IPS-NIHi11 (cell line): ENCODE measurements at regions not wholly inside any gene's neighbourhood (a gene's known extent, or its start where the extent isn't known, plus 50 kb on each side); places are given as distances from the start of the nearest gene placed in this dataset.
"Not testable (repeated sequence)": the region's sequence is repeated elsewhere in the genome, so short reads cannot be mapped to it uniquely, and the experiment has no call there.

Source experiments
- DNase-seq: peaks from one replicate; pipeline ENCODE4 v3.0.0; 2012; ENCODE audit warnings: mixed read lengths, low spot score

DNA sequence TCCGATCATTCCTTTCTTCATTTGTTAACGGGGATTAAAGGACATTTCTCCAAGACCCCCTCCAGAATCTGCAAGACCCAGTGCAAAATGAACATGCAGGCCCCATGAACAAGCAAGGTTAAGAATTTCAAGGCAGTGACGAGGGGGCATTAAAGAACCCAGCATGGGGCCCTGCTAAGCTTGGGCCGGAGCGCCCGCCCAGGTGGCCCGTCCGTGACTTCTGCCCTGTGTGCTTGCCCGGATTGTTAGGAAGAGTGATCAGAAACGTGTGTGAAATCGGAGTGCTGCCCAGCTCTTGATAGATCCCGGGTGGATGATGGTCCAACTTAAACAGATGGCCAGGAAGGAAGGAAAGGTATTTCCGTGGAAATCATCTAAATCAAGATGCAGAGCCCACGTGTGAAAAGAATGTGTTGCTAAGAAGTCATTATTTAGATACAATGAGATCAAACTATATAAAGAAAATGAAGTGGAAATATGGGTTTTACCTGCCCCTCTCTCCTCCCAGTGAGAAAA lies 213.6 kb downstream of the KLF6 start:
- DNase-seq: no peak

DNA sequence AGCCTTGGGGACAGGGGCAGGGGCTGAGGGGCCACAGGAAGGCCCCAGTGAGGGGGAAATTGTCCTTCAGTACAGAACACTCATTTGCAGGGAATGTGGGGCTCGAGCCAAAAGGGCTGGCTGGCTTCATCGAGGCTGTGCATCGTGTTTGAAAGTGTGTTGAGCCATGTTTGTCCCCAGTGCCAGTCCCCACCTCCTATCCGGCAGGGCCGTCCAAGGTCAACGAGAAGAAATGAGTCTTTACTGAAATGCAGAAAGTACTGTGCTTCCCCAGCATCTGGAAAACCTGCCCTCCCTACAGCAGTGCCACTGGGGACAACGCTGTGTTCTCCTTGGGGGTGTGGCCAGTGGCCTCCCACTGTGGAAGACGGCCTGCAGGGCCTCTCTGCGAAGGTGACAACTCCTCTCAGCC lies 214.1 kb downstream of the KLF6 start:
- no peak for DNase-seq

- no peak for DNase-seq
Measured at GRCh38 chr10:3570131-3570729, 214.8 kb downstream of the KLF6 start.

- DNase-seq: no peak
Measured at GRCh38 chr10:3568983-3569382, 216.0 kb downstream of the KLF6 start.

DNA sequence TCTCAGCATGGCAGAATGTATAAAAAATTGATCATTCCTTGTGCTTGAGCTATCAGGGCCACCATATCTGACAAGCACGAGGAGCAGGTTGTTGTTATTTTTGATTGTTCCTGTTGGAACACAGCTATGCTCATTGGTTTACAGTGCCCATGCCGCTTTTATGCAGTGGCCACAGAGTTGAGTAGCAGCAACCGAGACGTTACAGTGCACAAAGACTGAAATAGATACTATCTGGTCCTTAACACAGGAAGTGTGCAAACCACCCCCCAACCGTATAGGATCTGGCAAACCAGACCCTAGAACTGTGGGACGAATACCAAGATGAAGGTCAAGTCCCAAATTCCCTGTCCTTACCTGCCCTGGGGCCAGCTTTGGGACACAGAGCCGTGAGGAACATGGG lies 216.6 kb downstream of the KLF6 start:
- no peak for DNase-seq

GRCh38 chr10:3567291-3567963 lies 217.6 kb downstream of the KLF6 start:
- DNase-seq: no peak

GRCh38 chr10:3566627-3567026 lies 218.4 kb downstream of the KLF6 start:
- DNase-seq: no peak

DNA sequence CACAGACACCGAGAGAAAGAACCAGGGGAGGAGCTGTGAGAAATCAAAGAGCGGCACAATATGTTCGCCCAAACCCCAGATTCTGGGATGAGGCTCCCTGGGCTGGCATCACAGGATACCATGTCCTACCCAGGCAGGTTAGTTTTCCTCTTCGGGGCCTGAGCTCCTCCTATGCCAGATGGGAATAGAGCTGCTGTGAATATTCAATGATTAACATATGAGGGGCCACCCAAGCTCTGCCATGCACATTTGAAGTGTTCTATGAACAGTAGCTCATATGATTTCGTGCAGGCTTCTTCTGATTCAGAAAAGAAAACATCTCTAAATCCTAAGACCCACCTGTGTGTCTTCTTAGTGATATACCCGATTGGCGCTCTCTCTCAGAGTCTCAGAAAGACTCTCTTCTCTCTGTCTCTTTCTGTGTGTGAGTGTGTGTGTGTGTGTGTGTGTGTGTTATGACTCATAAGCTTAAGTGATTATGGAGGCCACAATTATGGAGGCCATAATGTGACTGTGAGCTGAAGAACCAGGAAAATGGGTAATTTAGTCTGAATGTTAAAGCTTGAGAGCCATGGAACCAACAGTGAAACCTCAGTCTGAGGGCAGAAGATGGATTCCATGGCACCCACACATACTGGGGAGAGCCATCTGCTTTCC lies 220.5 kb downstream of the KLF6 start:
- DNase-seq: no peak

DNA sequence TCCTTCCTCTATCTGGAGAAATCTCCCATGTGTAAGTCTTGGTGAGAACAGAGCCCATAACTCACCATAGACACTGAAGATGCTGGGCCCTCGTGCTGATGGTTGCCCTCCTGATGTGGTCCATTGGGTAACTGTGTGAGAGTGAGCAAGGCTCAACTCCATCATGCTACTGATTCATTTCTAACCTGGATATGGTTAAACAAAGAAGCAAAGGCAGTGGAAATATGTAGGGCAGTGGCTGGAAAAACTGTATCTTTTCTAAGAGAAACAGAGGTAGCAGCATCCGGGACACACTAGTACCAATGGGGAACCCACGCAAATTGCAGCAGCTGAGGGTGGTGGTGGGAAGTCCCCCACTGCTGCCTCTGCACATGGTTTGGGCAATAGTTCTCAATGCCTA lies 221.7 kb downstream of the KLF6 start:
- DNase-seq: no peak

DNA sequence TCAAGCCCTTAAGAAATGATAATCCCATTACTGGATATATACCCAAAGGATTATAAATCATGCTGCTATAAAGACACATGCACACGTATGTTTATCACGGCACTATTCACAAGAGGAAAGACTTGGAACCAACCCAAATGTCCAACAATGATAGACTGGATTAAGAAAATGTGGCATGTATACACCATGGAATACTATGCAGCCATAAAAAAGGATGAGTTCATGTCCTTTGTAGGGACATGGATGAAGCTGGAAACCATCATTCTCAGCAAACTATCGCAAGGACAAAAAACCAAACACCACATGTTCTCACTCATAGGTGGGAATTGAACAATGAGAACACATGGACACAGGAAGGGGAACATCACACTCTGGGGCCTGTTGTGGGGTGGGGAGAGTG lies 224.4 kb downstream of the KLF6 start:
- not testable (repeated sequence) for DNase-seq

- DNase-seq: no peak
Measured at GRCh38 chr10:3559527-3559926, 225.5 kb downstream of the KLF6 start.

- DNase-seq: no peak
Measured at GRCh38 chr10:3559011-3559410, 226.0 kb downstream of the KLF6 start.

DNA sequence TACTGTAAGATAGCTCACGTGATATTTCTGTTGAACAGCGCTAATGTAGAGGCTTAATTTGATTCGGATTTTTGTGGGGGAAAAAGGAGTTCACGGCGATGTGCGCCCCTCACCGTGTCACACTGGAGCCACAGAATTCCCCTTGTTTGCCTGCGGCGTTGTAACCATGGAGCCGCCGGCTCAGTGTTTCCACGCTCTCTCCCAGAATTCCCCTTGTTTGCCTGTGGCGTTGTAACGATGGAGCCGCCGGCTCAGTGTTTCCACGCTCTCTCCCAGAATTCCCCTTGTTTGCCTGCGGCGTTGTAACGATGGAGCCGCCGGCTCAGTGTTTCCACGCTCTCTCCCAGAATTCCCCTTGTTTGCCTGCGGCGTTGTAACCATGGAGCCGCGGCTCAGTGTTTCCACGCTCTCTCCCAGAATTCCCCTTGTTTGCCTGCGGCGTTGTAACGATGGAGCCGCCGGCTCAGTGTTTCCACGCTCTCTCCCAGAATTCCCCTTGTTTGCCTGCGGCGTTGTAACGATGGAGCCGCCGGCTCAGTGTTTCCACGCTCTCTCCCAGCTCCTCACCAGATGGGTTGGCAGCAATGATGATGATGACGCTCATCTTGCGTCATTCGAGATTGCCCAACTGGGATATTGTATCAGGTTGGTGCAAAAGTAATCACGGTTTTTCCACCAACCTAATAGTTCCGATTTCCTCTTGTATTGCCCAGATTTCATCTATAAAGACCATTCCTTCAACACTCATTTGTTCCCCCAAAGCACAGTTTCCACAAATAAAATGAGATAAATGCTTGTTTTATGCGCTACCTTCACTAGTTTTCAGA lies 228.6 kb downstream of the KLF6 start:
- DNase-seq: not testable (repeated sequence)

DNA sequence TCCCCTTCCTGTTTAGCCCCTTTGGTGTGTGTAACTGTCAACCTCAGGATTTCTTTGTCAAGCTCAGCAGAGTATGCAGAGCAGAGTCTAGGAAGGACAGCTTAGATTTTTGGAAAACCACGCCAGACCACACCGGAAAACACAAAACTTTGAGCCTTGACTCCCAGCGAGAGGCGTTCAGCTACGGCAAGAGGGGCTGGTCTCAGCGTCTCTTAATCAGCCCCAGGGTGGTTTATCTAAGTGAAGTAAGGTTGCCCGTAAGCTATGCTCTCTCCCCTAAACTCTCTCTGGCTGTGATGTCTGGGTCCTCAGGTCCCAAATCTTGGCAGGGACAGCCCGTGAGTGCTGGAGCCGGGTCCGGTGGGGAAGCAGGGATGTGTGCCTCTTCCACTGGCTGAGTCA lies 230.9 kb downstream of the KLF6 start:
- DNase-seq: no peak

GRCh38 chr10:3552281-3552680 lies 232.7 kb downstream of the KLF6 start:
- no peak for DNase-seq

GRCh38 chr10:3551761-3552160 lies 233.2 kb downstream of the KLF6 start:
- DNase-seq: no peak

DNA sequence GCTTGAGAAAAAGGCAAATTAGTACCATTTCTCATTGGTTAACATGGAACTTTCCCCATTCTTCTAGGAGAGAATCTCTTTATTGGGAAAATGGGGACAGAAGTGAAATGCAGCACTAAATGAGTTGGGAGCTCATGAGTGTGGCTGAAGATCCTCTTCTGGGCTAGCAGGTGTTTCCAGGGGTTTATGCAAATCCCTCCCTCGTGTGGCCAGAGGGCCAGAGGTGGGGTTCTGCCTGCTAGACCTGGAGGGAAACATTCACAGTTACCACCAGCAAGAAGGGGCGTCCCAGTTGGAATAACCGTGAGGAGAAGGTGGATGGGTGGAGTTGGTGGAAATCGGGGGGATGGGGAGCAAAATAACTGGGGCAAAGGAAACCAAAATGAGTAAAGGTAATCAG lies 235.9 kb downstream of the KLF6 start:
- DNase-seq: no peak

GRCh38 chr10:3548702-3549101 lies 236.3 kb downstream of the KLF6 start:
- no peak for DNase-seq

DNA sequence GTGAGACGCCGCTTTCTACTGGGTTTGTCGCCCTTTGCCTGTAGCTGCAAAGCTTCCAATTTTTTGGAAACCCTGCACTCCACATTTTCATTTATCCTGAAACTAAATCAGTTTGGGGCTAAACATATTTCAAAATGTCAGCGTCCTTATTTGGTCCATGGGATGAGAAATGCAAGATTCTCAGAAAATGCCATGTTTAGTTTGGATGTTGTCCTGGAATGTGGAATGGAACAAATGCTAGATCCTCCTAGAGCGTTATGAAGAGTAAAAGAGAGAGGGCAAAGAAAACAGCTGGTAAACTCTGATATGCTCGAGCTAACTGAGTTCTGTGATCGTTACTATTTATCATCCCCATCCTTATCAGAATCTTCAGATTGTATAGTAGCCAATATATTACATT lies 236.9 kb downstream of the KLF6 start:
- DNase-seq: no peak

GRCh38 chr10:3544561-3544960 lies 240.4 kb downstream of the KLF6 start:
- DNase-seq: no peak

DNA sequence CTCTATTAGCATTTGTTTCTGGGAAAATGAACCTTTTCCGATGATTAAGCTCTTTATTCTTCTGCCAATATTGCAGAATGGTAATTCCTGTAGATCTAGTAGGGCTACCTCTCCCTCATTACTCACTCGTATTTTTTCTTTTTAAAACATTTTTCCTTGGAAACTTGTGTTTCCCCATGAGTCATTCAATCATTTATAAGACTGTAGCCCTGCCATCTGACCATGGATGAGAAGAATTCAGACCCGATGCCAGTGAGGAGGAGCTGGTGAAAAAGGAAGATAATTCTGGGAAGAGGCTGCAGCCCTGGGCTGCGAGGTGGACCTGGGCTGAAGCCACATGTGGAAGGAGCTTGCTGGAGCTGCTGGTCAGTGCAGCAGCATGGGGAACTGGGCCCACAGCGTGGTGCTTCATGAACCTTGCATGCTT lies 242.8 kb downstream of the KLF6 start:
- DNase-seq: no peak

DNA sequence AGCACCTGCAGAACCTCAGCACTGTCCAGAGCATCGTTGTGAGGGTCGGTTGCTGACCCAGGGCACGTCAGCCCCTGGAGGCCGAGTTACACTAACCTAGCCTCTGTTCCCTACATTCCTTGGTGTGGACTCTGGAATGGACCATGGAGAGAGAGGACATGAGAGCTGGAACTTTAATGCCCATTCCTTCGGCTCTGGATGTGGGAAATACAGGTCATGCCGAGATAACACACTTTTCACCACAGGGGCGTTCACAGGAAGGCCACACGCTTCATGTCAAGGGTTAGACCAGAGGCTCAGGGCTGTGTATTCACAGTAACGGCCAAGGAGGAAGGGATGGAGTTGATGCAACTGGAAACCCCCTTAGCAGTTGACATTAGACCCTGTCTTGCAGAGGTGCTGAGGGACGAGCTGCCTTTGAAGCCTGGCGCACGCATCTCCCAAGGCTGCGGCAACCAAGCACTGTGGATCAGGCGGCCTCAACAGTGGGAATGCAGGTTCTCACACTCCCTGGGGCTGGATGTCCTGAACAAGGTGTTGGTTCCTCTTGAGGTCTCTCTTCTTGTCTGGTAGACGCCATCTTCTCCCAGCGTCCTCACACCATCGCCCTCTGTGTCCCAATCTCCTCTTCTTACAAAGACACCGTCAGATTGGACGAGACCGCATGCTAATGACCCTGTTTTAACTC lies 245.2 kb downstream of the KLF6 start:
- DNase-seq: no peak
